NB4 (cell line): ENCODE measurements at regions not wholly inside any gene's neighbourhood (a gene's known extent, or its start where the extent isn't known, plus 50 kb on each side); places are given as distances from the start of the nearest gene placed in this dataset.

Source experiments
- CTCF ChIP-seq: IDR thresholded peaks from one replicate; pipeline ENCODE4 v1.5.1; 2012; ENCODE audit warnings: low read depth, low read length
- MAX ChIP-seq: IDR thresholded peaks from 2 replicates; pipeline ENCODE4 v1.6.1; 2011; ENCODE audit warnings: low read depth, low read length
- MYC ChIP-seq: IDR thresholded peaks from 2 replicates; pipeline ENCODE4 v1.6.1; 2011; ENCODE audit warnings: low read depth, low read length
- POLR2A ChIP-seq: IDR thresholded peaks from 2 replicates; pipeline ENCODE4 v1.6.1; 2011; ENCODE audit warnings: mild to moderate bottlenecking; ENCODE audit not compliant: insufficient read length; ENCODE audit errors: extremely low read depth

- no peak for TF ChIP-seq CTCF
- no peak for TF ChIP-seq MAX
- TF ChIP-seq POLR2A = no peak
- no peak for TF ChIP-seq MYC
Measured at GRCh38 chrX:39645178-39645895, 452.4 kb downstream of the BCOR start.
